ENCODE measurements at regions not wholly inside any gene's neighbourhood (a gene's known extent, or its start where the extent isn't known, plus 50 kb on each side); places are given as distances from the start of the nearest gene placed in this dataset.

DNA sequence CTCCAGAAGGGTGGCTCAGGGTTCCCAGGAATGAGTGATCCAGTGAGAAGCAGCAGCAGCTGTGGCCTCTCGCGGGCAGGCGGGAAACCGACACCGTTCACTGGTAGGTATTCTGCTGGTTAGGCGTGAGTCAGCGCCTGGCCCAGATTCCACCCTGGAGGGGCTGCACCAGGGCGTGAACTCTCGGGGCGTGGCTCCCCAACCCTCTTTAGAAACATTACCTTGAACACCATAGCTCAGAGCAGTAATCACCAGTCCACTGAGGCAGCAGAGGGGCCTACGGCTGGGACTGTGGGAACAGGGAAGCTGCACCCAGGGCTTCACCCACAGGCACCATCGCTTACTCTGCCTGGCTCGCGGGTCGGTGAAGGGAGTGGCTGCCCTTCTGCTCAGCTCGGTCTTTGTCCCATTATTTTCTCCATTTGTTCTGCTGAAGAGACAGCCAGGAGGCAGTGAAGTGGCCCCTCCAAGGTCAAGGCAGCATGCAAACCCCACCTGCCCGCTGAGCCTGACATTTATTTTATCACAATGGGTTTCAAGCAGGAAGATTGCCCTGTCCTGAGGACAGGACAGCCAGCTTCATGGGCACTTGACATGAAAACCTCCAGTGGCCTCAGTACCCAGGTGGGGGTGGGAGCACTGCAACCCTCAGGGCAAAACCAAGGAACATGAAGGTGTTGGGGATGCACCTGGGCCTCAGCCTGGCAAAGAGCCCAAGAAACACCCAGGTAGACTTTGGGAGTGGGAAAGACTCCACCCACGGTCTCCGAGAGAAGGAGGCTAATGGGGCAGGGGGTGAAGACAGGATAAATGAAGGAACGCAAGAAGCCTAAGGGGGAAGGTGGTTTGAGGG is 51.0 kb upstream of the CD93 start:
- TF ChIP-seq, protein P1, sequence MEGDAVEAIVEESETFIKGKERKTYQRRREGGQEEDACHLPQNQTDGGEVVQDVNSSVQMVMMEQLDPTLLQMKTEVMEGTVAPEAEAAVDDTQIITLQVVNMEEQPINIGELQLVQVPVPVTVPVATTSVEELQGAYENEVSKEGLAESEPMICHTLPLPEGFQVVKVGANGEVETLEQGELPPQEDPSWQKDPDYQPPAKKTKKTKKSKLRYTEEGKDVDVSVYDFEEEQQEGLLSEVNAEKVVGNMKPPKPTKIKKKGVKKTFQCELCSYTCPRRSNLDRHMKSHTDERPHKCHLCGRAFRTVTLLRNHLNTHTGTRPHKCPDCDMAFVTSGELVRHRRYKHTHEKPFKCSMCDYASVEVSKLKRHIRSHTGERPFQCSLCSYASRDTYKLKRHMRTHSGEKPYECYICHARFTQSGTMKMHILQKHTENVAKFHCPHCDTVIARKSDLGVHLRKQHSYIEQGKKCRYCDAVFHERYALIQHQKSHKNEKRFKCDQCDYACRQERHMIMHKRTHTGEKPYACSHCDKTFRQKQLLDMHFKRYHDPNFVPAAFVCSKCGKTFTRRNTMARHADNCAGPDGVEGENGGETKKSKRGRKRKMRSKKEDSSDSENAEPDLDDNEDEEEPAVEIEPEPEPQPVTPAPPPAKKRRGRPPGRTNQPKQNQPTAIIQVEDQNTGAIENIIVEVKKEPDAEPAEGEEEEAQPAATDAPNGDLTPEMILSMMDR (IDR thresholded peaks at IDR 0.05), result no peak
- no peak for TF ChIP-seq ZFX (IDR thresholded peaks at IDR 0.05; ENCODE audit: borderline replicate concordance)

All from 22Rv1 (cell line).